ENCODE measurements at regions not wholly inside any gene's neighbourhood (a gene's known extent, or its start where the extent isn't known, plus 50 kb on each side); places are given as distances from the start of the nearest gene placed in this dataset.

DNA sequence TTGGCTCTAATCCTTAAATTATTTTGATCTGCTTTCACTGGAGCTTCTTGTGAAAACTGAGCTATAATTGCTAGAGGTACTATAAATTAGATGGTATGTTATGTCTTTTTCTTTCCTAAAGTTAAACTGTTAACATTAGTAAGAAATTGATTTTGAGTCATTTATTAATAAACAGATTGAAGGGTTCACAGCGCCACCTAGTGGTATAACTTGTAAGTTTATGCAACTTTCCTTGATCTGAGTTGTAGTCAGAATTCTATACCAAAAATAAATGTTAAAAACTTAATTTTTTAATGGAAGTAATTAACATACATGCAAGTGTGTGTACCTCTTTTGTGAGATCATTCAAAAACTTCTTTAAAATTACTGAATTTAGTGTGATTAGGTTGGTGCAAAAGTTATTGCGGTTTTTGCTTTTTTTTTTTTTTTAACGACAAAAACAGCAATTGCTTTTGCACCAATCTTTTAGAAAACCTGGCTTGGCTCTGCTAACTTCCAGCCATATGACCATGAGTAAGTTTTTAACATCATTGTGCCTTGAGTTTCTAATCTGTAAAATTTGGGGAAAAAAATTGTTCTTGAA lies 151.5 kb downstream of the CENPC start:
- TF ChIP-seq ZNF384 (IDR thresholded peaks at IDR 0.05) (peak; percentile 80), HDGF (IDR thresholded peaks at IDR 0.05; ENCODE audit: borderline replicate concordance) (no peak), FOXK2 (IDR thresholded peaks at IDR 0.05) (no peak), SP1 (IDR thresholded peaks at IDR 0.05) (no peak), FOXM1 (IDR thresholded peaks at IDR 0.05; ENCODE audit: borderline replicate concordance) (no peak), ELF4 (IDR thresholded peaks at IDR 0.05) (peak; percentile 91)
